GM18502 (cell line): ENCODE measurements at regions not wholly inside any gene's neighbourhood (a gene's known extent, or its start where the extent isn't known, plus 50 kb on each side); places are given as distances from the start of the nearest gene placed in this dataset.

Experiments used
- ATAC-seq: cut with Tn5 transposase; IDR thresholded peaks from one replicate; pipeline ENCODE4 v1.9.1; 2021; ENCODE audit warnings: mild to moderate bottlenecking; ENCODE audit not compliant: unreplicated experiment, poor library complexity

DNA sequence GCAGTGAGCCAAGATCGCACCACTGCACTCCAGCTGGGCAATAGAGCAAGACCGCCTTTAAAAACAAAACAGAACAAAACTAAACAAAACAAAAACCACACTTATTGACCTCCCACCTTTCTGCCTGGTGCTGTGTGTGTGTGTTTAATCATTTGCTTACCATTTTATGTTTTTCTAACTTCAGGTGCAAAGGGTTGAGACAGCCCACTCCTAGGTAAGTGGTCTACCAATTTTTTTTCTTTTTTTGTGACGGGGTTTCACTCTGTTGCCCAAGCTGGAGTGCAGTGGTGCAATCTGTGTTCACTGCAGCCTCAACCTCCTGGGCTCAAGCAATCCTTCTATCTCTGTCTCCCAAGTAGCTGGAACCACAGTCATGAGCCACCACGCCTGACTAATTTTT, 65.8 kb downstream of the SALL1 start:
- no peak for ATAC-seq

- no peak for ATAC-seq
These were observed 66.8 kb downstream of the SALL1 start for GRCh38 chr16:51084074-51084928.

GRCh38 chr16:51072591-51072990, 78.5 kb downstream of the SALL1 start:
- ATAC-seq = no peak

DNA sequence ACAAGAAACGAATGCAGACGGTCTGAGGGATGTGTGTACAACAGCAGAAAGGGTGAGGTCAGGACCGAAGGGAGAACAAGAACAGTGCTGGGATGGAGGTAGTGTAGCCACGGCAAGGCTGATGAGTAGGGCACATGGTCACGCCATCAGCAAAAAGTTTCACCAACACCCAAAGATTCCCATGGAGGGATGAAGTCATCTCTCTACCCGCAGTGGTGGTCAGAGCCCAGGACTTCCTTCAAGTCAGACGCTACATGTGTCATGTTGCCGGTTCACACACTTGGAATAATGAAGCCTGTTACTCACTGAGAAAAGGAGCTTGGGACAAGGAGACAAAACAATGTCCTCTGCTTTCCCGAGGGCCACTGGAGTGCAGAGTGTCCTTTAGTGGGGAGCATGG, 79.7 kb downstream of the SALL1 start:
- no peak for ATAC-seq

GRCh38 chr16:51067352-51067751, 83.7 kb downstream of the SALL1 start:
- ATAC-seq = no peak

- ATAC-seq = no peak
These were observed 89.0 kb downstream of the SALL1 start for GRCh38 chr16:51062039-51062438.

DNA sequence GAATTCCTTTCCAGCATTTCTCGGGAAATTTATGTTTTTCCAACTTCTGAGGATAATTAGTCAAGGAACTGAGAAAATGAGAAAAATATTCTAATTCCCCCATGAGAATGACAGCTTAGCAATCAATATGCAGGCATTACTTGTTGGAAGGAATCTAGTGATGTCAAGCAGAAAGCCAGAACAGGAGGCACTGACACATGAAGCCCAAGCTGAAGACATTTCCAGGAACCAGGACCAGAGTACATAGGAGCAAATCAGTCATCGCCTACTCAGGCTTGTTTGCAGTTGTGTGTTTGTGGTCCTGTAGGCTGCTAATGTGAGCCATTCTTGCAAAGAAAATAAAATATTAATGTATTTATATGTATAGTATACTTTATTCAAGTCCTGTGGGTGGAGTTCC, 89.7 kb downstream of the SALL1 start:
- no peak for ATAC-seq

GRCh38 chr16:51057969-51058337, 93.1 kb downstream of the SALL1 start:
- ATAC-seq = no peak

GRCh38 chr16:51057102-51057793, 93.8 kb downstream of the SALL1 start:
- ATAC-seq = no peak

DNA sequence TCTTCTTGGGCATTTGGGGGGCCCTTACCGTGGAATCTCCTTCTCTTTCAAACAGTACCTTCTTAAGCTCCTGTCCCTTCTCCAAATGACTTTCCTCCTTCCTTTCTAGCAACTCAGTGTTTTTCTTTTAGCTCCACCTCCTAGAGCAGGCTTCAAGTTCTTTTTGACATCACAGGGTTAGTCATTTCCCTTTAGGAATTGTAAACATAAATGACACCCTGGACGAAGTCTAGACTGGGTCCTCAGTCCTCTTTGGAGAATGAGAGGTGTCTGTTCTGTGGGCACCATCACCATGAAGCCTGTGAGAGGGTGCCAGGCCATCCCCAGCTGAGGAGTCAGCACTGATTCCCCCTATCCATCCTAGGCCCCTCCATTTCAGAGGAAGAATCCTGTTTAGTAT, 94.7 kb downstream of the SALL1 start:
- ATAC-seq = no peak

DNA sequence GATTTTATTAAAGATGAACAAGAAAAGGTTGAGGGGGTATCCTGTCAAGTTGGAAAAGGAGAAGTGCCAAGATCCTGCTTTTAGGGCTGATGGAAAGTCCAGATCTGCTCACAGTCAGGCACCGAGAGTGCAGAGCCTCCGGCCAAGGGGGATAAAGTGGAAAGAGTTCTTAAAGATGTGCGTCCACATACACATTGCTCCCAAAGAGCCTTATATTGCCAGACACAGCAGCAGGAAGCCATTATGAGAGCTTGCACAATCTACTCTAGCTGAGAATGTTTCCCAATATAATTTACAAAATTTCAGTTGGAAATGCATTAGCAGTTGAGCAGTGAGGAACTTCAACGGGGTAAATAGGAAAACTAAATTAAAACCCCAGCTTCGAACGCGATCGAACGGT, 95.6 kb downstream of the SALL1 start:
- ATAC-seq = no peak

DNA sequence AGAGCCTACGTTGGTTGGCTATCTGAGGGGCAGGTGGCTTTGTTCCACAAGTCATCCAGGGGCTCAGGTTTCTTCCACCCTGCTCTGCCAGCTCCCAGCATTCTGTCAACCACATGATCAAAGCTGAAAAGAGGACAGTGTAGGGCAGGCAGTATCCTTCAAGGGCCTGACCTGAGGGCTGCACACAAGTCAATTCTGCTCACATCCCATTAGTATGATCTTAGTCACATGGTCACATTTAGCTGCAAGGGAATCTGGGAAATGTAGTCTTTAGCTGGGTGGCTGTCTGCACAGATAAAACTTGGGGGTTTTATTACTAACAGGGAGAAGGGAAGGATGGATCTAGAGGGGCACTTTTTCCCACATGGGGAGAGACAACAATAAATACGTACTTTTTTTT, 97.3 kb downstream of the SALL1 start:
- no peak for ATAC-seq

GRCh38 chr16:51051671-51052070, 99.4 kb downstream of the SALL1 start:
- ATAC-seq = no peak

DNA sequence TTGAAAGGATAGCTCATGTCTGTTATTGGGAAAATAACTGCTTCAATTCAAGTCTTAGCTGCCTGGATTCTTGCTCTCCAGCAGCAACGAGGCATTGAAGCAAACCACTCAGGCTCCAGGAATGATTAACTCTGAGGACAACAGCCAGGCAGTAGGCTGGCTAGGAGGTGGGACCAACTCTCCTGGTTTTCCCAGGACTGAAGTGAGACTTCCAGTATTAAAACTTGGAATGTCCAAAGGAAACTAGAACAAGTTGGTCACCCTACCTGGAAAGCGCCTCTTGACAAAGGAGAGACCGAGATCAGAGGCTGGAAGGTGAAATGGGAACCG, 100.7 kb downstream of the SALL1 start:
- ATAC-seq = no peak

GRCh38 chr16:51049678-51050376, 101.2 kb downstream of the SALL1 start:
- ATAC-seq = no peak

DNA sequence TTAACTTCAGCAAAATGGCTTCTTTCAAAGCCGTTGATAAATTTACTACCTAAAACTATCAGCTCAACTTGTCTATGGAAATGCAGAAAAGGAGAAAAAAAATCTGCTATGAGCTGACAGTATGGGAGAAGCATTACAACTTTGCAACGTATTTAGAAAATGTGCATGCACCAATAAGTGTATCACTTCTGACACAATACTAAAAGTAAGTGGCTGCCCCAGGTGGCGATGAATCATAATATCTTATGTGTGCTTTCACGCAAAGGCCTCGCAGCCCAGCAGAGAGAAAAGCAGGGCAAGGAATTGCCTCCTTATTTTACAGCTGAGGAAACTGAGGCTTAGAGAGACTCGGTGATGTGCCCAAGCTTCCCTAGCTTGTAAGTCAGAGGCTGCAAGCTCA, 101.8 kb downstream of the SALL1 start:
- ATAC-seq = no peak

DNA sequence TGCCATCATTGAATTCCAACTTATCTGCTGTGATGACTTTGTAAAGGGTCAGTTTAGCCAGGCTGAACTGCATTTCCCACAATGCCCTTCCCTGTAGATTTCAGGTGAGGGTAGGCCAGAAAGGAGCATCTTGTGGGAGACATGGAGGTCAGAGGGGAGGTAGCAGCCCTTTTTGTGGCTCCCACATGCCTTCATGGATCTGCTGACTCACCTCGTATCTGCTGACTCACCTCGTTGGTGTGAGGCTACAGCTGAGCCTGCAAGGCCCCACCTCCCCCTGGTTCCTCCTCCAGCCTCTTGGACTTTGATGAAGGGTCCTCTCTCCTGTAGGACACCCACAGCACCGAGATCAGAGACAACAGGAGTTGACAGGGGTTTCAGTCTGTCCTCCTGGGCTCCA, 102.5 kb downstream of the SALL1 start:
- ATAC-seq = no peak

DNA sequence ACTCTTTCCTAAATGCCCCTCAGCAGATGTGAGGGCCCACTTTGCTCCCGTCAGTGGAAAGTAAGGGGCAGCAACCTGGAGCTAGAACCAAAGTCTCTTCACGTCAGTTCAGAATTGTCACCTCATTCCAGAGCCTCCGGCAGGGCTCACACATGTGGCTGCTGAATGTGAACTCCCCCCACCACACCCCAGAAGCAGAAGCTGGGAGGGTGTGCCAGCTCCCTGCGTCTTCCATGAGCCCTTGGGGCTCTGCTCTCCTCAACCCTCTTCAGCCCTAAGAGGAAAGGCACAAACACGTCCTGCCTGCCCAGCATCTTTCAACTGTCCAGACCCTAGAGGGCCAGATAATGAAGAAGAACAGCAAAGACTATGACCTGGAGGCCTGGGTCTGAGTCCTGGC, 105.3 kb downstream of the SALL1 start:
- ATAC-seq = no peak

DNA sequence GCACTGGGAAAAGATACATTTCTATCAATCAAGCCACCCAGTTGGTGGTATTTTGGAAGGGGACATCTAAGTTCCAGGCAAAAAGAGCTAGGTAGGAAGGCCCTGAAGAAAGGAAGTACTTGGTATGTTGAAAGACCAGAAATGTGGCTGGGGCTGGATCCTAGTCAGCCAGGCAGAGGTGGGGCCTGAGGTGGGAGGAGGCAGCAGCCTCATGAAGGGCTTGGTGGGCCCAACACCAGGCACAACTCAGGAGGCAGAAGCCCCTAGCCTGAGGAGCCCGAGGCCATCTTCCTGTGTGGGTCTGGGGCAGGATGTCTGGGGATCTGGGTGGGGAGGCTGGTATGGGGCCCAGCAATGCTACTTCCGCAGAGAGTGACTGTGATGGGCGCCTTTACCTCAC, 105.9 kb downstream of the SALL1 start:
- no peak for ATAC-seq

DNA sequence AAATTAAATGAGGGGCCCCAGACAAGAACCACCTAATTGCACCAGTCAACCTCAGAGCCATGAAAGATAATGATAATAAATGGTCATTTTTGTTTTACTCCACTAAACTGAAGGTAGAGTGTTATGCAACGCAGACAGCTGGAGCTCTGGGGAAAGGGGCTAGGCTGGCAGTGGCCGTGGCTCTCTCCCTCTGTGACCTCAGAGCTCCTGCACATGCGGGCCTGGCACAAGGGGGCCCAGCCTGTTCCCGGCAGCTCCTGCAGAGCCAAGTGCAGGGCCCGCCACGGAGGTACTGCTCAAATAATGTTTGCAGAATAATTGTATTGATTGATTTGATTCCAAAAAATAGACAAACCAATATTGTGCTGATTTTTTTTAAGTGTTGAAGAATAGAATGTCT, 109.5 kb downstream of the SALL1 start:
- ATAC-seq = no peak

DNA sequence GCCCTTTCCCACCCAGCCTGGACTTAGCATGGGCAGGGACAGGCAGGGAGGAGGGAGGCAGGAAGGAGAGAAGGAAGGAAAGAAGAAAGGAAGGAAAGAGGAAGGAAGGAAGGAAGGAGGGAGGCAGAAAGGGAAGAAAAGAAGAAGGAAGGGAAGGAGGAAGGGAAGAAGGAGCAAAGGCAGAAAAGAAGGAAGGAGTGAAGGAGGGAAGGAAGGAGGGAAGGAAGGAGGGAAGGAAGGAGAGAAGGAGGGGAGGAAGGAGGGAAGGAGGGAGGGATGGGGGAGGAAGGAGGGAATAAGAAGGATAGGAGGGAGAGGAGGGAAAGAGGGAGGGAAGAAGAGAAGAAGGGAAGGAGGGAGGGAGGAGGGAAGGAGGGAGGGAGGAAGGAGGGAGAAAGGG, 110.4 kb downstream of the SALL1 start:
- no peak for ATAC-seq
